Stimulated activated CD4-positive, alpha-beta T cell treated with anti-CD3 and anti-CD28 coated beads, Interleukin-2, amount 100 ng/mL, for 48 hours (primary cell): ENCODE measurements at regions not wholly inside any gene's neighbourhood (a gene's known extent, or its start where the extent isn't known, plus 50 kb on each side); places are given as distances from the start of the nearest gene placed in this dataset.
"Not testable (repeated sequence)": the region's sequence is repeated elsewhere in the genome, so short reads cannot be mapped to it uniquely, and the experiment has no call there.

ENCODE experiments used
- DNase-seq, 2 donors: peaks; one replicate each; pipeline ENCODE4 v3.0.0-alpha.2; 2020

GRCh38 chr18:39127538-39127937 lies 1561.9 kb upstream of the CELF4 start:
- DNase-seq = not testable (repeated sequence)

- DNase-seq = no peak
Measured at GRCh38 chr18:39113790-39114189, 1548.2 kb upstream of the CELF4 start.

- no peak for DNase-seq
Measured at GRCh38 chr18:39105104-39105503, 1539.5 kb upstream of the CELF4 start.

GRCh38 chr18:39072970-39073369 lies 1507.4 kb upstream of the CELF4 start:
- no peak for DNase-seq

- no peak for DNase-seq
Measured at GRCh38 chr18:39062426-39062825, 1496.8 kb upstream of the CELF4 start.

- DNase-seq = no peak
Measured at GRCh38 chr18:39058386-39059000, 1492.9 kb upstream of the CELF4 start.

- DNase-seq = no peak
Measured at GRCh38 chr18:39057423-39058064, 1491.9 kb upstream of the CELF4 start.

- no peak for DNase-seq
Measured at GRCh38 chr18:39053571-39053970, 1488.0 kb upstream of the CELF4 start.

- no peak for DNase-seq
Measured at GRCh38 chr18:39051013-39051412, 1485.4 kb upstream of the CELF4 start.

- no peak for DNase-seq
Measured at GRCh38 chr18:39039813-39040212, 1474.2 kb upstream of the CELF4 start.

GRCh38 chr18:39037925-39038324 lies 1472.3 kb upstream of the CELF4 start:
- DNase-seq = no peak

- DNase-seq = no peak
Measured at GRCh38 chr18:39033312-39033711, 1467.7 kb upstream of the CELF4 start.

GRCh38 chr18:39031647-39032046 lies 1466.0 kb upstream of the CELF4 start:
- no peak for DNase-seq

- no peak for DNase-seq
Measured at GRCh38 chr18:39030124-39030655, 1464.6 kb upstream of the CELF4 start.

- no peak for DNase-seq
Measured at GRCh38 chr18:39025531-39025930, 1459.9 kb upstream of the CELF4 start.

- DNase-seq = no peak
Measured at GRCh38 chr18:39019989-39020388, 1454.4 kb upstream of the CELF4 start.

- DNase-seq = no peak
Measured at GRCh38 chr18:39007031-39007902, 1441.7 kb upstream of the CELF4 start.

- DNase-seq = no peak
Measured at GRCh38 chr18:38996056-38996455, 1430.5 kb upstream of the CELF4 start.

- DNase-seq = no peak
Measured at GRCh38 chr18:38993342-38993741, 1427.7 kb upstream of the CELF4 start.

- DNase-seq = no peak
Measured at GRCh38 chr18:38984968-38985367, 1419.4 kb upstream of the CELF4 start.

GRCh38 chr18:38982072-38982471 lies 1416.5 kb upstream of the CELF4 start:
- no peak for DNase-seq

GRCh38 chr18:38981389-38981788 lies 1415.8 kb upstream of the CELF4 start:
- no peak for DNase-seq

- no peak for DNase-seq
Measured at GRCh38 chr18:38980420-38980819, 1414.8 kb upstream of the CELF4 start.

- no peak for DNase-seq
Measured at GRCh38 chr18:38972571-38972970, 1407.0 kb upstream of the CELF4 start.
